D341Med (cell line): ENCODE measurements at regions not wholly inside any gene's neighbourhood (a gene's known extent, or its start where the extent isn't known, plus 50 kb on each side); places are given as distances from the start of the nearest gene placed in this dataset.
"Not testable (repeated sequence)": the region's sequence is repeated elsewhere in the genome, so short reads cannot be mapped to it uniquely, and the experiment has no call there.

ENCODE experiments used
- DNase-seq: peaks from one replicate; pipeline ENCODE4 v3.0.0; 2012; ENCODE audit warnings: low spot score

DNA sequence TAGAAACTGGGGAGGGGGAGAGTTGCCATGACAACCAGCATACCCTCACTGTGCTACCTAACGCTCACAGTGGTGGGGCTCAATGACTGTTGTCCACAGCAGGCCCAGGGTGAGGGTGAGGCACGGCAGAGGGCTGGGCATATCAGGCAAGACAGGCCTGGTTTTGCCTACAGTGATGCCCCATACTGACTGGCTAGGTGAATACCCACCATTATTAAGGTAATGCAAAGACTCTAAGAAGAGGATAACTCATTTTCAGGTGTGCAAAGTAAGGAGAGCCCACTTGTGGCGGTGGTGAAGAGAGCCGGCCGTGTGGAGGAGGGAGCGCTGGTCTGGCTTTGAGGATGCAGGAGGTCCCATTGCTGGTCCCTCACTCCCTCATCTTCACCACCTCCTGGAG lies 422.3 kb downstream of the FUT8 start:
- DNase-seq, result no peak

DNA sequence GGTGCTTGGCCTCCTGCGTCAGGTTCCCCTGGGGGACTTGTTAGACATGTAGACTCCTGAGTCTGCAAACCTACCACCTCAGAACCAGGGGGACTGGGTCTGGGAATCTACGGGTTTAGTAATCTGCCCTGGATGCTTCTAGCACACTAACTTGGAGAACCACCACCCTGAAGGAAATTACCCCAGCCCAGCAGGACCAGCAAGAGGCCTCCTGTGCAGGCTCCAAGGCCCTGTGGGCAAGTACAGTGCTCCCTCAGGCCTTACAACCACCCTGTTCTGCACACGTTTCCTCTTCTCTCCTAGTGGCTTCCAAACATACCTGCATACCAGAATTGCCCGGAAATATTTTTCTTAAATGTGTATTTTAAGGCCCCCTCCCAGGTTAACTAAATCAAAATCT lies 423.0 kb downstream of the FUT8 start:
- no peak for DNase-seq

DNA sequence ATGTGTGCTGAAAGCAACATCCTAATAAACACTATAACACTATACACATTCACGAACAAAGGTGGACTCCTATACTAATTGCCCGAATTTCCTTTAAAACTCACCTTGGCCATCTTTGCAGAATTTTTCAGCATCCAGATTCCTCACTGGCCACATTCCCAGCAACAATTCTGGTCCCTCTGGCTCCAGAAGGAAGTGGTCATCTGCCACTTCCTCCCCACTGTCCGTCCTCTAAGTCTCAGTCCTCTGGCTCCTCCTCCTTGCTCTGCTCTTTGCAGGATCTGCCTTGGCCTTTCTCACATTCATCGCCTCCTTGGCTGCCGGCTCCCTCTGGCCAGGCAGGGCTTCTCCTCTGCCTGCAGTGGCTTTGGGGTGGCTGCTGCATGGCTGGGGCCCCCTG lies 426.0 kb downstream of the FUT8 start:
- DNase-seq, result no peak

GRCh38 chr14:65840118-65840751 lies 427.7 kb downstream of the FUT8 start:
- DNase-seq, result no peak

- no peak for DNase-seq
Observed at GRCh38 chr14:65840786-65841185, 428.3 kb downstream of the FUT8 start.

- DNase-seq, result no peak
Observed at GRCh38 chr14:65846196-65846868, 433.8 kb downstream of the FUT8 start.

GRCh38 chr14:65847075-65847847 lies 434.7 kb downstream of the FUT8 start:
- DNase-seq, result no peak

- not testable (repeated sequence) for DNase-seq
Observed at GRCh38 chr14:65847931-65848330, 435.4 kb downstream of the FUT8 start.

GRCh38 chr14:65849091-65849490 lies 436.6 kb downstream of the FUT8 start:
- no peak for DNase-seq

DNA sequence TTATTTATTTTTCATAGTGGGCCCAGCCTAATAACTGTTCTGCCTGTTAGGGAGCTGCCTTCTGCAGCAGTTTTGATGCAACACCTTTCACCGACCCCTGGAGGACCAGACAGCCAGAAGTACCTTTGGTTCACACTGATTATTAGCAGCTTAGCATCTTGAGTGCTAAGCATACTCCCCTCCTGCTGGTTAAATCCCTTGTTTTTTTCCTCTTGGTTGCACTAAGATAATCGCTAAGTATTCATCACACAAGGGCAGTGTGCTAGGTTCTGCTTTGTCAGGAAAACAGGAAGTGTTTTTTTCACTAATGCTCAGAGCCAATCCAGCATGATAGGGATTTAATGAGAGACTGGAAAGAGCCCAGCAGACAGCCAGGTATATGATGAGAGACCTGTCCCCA lies 437.0 kb downstream of the FUT8 start:
- DNase-seq, result peak; percentile 76

- no peak for DNase-seq
Observed at GRCh38 chr14:65850429-65851135, 438.1 kb downstream of the FUT8 start.

DNA sequence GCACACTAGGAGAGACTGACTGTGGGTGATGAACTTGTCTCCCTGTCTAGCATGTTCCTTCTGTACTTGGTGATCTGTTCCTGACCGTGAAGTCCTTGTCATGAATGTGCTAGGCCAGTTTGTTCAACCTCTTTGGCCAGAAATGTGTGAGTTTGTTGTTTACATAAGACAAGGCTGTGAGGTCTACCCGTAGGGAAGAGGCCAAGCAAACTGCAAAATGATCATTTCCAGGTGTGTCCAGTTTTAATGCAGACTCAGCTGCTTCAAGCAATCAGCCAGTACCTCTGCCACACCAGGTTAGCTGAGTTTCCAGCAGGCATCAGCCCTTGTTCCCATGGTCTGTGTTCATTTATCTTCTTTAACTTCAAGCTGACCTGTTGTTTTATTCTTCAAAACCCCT lies 440.2 kb downstream of the FUT8 start:
- no peak for DNase-seq

DNA sequence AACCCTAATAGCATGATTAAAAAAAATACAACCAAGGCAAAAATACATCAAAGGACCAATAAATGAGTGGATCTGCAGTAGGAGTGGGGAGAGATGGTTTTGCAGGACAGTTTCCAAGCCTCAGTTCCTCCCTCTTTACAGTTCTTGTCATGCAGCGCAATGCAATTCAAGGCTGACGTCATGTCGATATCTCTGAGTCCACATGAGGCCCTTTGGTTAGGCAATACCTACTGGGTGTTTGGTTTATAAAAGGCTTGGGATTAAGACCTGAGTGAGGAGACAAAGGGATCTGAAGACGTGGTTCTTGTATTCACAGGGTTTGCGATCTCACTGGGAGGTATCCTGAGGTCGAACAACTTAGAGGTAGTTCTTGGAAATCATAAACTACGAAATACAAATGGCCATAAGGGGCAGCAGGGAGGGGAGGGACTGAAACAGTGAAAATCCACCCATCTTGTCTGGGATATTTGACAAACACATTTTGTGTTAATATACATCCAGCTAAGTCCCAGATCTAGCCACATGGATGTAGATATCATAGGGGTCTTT lies 441.0 kb downstream of the FUT8 start:
- DNase-seq, result no peak

DNA sequence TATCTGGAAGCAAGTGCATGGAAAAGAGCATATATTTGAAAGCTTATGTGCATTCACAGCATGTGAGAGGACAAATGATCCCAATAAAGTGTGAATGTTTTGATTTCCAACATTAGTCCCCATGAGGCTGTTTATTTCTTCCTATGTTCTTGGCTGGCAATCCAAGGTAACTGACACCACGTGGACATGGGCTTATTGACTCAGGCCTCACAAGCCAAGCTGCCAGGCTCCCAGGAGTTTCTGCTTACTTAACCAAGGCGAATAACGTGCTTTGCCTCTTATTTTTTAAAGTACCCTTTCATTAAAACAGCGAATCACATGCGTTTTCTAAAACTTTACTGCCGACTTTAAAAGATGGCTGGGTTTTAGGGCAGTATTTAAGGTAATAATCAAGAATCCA lies 441.7 kb downstream of the FUT8 start:
- no peak for DNase-seq

GRCh38 chr14:65860956-65861611 lies 448.6 kb downstream of the FUT8 start:
- DNase-seq, result no peak

DNA sequence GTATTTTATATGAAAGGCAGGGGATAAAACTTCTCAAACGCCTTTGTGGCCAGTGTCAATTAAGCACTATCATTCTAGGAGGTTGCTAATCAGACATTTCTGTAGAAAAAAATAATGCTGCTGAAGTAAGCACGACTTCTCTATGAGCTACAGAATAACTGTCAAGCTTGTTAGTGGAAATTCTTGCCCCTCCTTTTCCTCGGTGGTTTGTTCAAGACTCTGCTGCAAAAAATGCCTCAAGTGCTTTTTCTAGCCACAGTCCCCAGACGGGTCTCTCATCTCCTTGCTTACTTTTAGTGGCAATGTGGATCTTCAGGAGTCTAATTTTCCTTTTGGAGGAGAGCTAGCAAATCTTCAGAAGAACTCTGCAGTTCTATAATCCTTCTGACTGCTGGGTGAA lies 452.0 kb downstream of the FUT8 start:
- no peak for DNase-seq

GRCh38 chr14:65864984-65865383 lies 452.5 kb downstream of the FUT8 start:
- no peak for DNase-seq

- no peak for DNase-seq
Observed at GRCh38 chr14:65866448-65866847, 453.9 kb downstream of the FUT8 start.

DNA sequence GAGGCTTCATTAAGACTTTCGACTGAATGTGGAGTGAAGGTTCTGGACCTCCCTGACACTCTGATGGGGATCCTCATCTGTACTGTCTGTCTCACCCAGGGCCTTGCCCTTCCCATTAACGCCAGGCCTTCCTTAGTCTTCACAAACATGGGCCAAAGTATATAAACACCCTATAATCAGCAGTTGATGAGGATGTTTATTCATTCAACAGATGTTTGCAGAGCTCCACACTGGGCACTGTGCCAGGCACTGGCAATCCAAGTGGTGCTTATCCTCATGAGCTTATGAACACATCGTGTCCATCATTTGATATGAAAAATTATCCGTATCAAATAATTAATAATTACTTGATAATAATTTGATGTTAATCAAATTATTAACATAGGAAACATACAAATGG lies 454.4 kb downstream of the FUT8 start:
- DNase-seq, result no peak

DNA sequence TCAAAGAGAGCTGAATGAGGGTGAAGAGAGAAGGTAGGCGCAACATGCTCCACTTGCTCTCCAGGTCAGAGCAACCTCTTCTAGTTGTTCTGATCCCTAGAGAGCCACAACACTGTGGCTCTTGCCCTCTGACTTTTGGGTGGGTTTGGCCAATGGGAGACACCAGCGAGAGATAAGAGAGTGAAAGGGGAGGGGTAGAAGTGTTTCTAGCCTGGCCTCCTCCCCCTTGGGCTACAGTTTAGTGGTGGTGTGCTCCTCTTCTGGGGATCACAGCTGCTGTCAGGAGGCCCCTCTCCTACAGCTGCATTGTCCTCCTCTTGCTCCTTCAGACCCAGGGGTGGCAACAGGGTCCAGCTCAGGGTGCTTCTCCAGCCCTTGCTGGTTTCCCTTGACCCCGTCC lies 454.8 kb downstream of the FUT8 start:
- DNase-seq, result no peak

DNA sequence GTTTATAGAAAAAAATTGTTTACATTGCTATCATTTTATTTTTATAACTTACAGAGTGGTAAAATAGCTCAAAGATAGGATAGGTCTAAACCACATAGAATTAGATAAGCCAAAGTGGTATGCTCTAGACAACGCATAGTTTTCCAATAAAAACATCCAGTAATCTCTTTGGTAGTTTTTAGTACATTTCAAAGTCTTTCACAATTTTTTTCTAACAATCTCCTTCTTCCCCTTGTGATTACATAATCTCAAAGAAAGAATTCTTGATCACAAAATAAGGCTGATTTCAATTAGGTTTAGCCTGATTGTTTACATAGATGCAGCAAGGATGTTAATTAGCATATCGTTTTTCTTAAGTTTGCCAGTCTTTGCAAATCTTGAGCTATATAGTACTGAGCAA lies 460.0 kb downstream of the FUT8 start:
- DNase-seq, result no peak

- DNase-seq, result no peak
Observed at GRCh38 chr14:65877166-65877565, 464.6 kb downstream of the FUT8 start.
